ENCODE measurements at regions not wholly inside any gene's neighbourhood (a gene's known extent, or its start where the extent isn't known, plus 50 kb on each side); places are given as distances from the start of the nearest gene placed in this dataset.

DNA sequence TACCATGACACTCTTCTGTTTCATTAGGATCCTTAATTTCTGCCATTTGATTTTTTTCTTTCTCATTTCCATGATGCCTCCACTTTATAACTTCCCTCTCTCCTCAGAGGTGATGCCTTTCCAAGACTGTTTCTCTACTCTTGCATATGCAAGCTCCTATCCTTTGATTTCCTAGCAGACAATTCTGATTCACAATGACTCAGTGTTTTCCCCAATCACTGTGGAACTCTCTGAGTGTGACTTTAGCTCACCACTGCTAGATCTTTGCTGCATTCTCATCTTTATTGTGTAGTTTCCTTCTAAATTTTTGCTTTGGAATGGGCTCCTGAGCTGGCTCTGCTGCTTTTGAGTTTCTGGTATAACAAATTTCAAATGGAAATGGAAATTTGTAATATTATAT is 184.9 kb downstream of the TINAG start:
- no peak for TF ChIP-seq EZH2 (IDR thresholded peaks at IDR 0.05)
- TF ChIP-seq POLR2AphosphoS5 (IDR thresholded peaks at IDR 0.05; ENCODE audit: borderline replicate concordance, low read depth, low read length), result no peak

All from SK-N-MC (cell line).